ENCODE measurements at regions not wholly inside any gene's neighbourhood (a gene's known extent, or its start where the extent isn't known, plus 50 kb on each side); places are given as distances from the start of the nearest gene placed in this dataset.
A peak's percentile ranks its signal among the peaks of the same experiment; 100 is the strongest.

- CTCF ChIA-PET = interaction anchor here (1.1 to 2.2 kb wide), 4 partner anchors 53 to 400 kb away, joined by 3 to 12 read pairs (median 4); no protein-coding TSS in a partner anchor
- intact Hi-C loops (cut with DNase I, micrococcal nuclease) = loop anchor here (1.0 to 10.0 kb wide), 10 partner anchors 64 to 1028 kb away; no protein-coding TSS in a partner anchor
- H3K27me3 Mint-ChIP-seq = no peaks in the 10 kb centered on the region
- DNase-seq (peak; percentile 59 to 81 (median 71)), ATAC-seq (ENCODE audit: poor library complexity) (peak; percentile 84)
- POLR2A ChIA-PET = interaction anchor here (2.5 kb wide), 1 partner anchor 394 kb away, joined by 14 read pairs; the partner anchor contains the start of gene EFNB1
- H3K4me1 ChIP-seq (ENCODE audit: insufficient read depth, low read length) = peaks cover 6% of the 10 kb centered on the region
- no peaks in the 10 kb centered on the region for H3K9me3 Mint-ChIP-seq
- no peak overlapping the region for H3K4me3 Mint-ChIP-seq
- peak; percentile 65 for TF ChIP-seq CTCF (IDR thresholded peaks at IDR 0.05)
- H3K27ac Mint-ChIP-seq = no peak overlapping the region
- H3K27ac ChIP-seq (ENCODE audit: low read depth in 1 of 2, low read length in 2 of 2) = no peak overlapping the region
- H3K4me3 ChIP-seq (ENCODE audit: low read length) = no peak overlapping the region
- H3K27me3 ChIP-seq (ENCODE audit: control insufficient read depth in 1 of 2, insufficient read depth in 2 of 2, low read length in 2 of 2) = no peaks in the 10 kb centered on the region
- no peaks in the 10 kb centered on the region for H3K9me3 ChIP-seq (ENCODE audit: control insufficient read depth in 1 of 2, insufficient read depth in 1 of 2, low read length in 2 of 2)
- no peaks in the 10 kb centered on the region for H3K4me1 Mint-ChIP-seq (ENCODE audit: low read depth)
- H3K36me3 ChIP-seq (ENCODE audit: insufficient read depth, low read length) = no peaks in the 10 kb centered on the region
- no peaks in the 10 kb centered on the region for H3K36me3 Mint-ChIP-seq (ENCODE audit: low read depth)
Measured at GRCh38 chrX:69222103-69223090, 57.1 kb upstream of the PJA1 start.

- H3K27me3 ChIP-seq (ENCODE audit: control insufficient read depth in 1 of 2, insufficient read depth in 2 of 2, low read length in 2 of 2) = no peaks in the 10 kb centered on the region
- ChIA-PET POLR2A (interaction anchor here (2.5 kb wide), 1 partner anchor 393 kb away, joined by 14 read pairs; the partner anchor contains the start of gene EFNB1), CTCF (interaction anchor here (0.7 to 2.2 kb wide), 5 partner anchors 52 to 489 kb away, joined by 3 to 12 read pairs (median 3); no protein-coding TSS in a partner anchor)
- H3K4me3 Mint-ChIP-seq = no peak overlapping the region
- H3K9me3 ChIP-seq (ENCODE audit: control insufficient read depth in 1 of 2, insufficient read depth in 1 of 2, low read length in 2 of 2) = no peaks in the 10 kb centered on the region
- H3K36me3 ChIP-seq (ENCODE audit: insufficient read depth, low read length) = no peaks in the 10 kb centered on the region
- peak in 1 of 14 experiments; percentile 6 for DNase-seq
- no peaks in the 10 kb centered on the region for H3K9me3 Mint-ChIP-seq
- H3K36me3 Mint-ChIP-seq (ENCODE audit: low read depth) = no peaks in the 10 kb centered on the region
- H3K4me1 Mint-ChIP-seq (ENCODE audit: low read depth) = no peaks in the 10 kb centered on the region
- intact Hi-C loops (cut with DNase I, micrococcal nuclease) = loop anchor here (1.0 to 10.0 kb wide), 10 partner anchors 63 to 1027 kb away; no protein-coding TSS in a partner anchor
- TF ChIP-seq CTCF (IDR thresholded peaks at IDR 0.05) = no peak
- H3K27ac Mint-ChIP-seq = no peak overlapping the region
- H3K4me3 ChIP-seq (ENCODE audit: low read length) = no peak overlapping the region
- H3K4me1 ChIP-seq (ENCODE audit: insufficient read depth, low read length) = peaks cover 6% of the 10 kb centered on the region
- no peak for ATAC-seq (ENCODE audit: poor library complexity)
- no peaks in the 10 kb centered on the region for H3K27me3 Mint-ChIP-seq
- no peak overlapping the region for H3K27ac ChIP-seq (ENCODE audit: low read depth in 1 of 2, low read length in 2 of 2)
Measured at GRCh38 chrX:69221239-69222102, 56.2 kb upstream of the PJA1 start.

GRCh38 chrX:69218407-69218997 lies 53.2 kb upstream of the PJA1 start:
- ChIA-PET POLR2A (no interaction called here), CTCF (interaction anchor here (1.0 kb wide), 1 partner anchor 391 kb away, joined by 3 read pairs; no protein-coding TSS in a partner anchor)
- H3K27ac Mint-ChIP-seq = no peak overlapping the region

More at GRCh38 chrX:69218407-69218997, 53.2 kb upstream of the PJA1 start:
- Mint-ChIP-seq H3K9me3 (no peaks in the 10 kb centered on the region), H3K27me3 (no peaks in the 10 kb centered on the region), H3K4me3 (no peak overlapping the region), H3K36me3 (ENCODE audit: low read depth) (no peaks in the 10 kb centered on the region), H3K4me1 (ENCODE audit: low read depth) (no peaks in the 10 kb centered on the region)
- TF ChIP-seq CTCF (IDR thresholded peaks at IDR 0.05) = no peak
- no peak overlapping the region for H3K27ac ChIP-seq (ENCODE audit: low read depth in 1 of 2, low read length in 2 of 2)
- H3K36me3 ChIP-seq (ENCODE audit: insufficient read depth, low read length) = no peaks in the 10 kb centered on the region
- ATAC-seq (ENCODE audit: poor library complexity) (no peak), DNase-seq (no peak)
- H3K4me3 ChIP-seq (ENCODE audit: low read length) = no peak overlapping the region
- intact Hi-C loops (cut with DNase I, micrococcal nuclease) = no loop called here
- no peaks in the 10 kb centered on the region for H3K27me3 ChIP-seq (ENCODE audit: control insufficient read depth in 1 of 2, insufficient read depth in 2 of 2, low read length in 2 of 2)
- H3K9me3 ChIP-seq (ENCODE audit: control insufficient read depth in 1 of 2, insufficient read depth in 1 of 2, low read length in 2 of 2) = no peaks in the 10 kb centered on the region
- peaks cover 6% of the 10 kb centered on the region for H3K4me1 ChIP-seq (ENCODE audit: insufficient read depth, low read length)
